Left lung (tissue), 4 donors: ENCODE measurements at regions not wholly inside any gene's neighbourhood (a gene's known extent, or its start where the extent isn't known, plus 50 kb on each side); places are given as distances from the start of the nearest gene placed in this dataset.
A peak's percentile ranks its signal among the peaks of the same experiment; 100 is the strongest.

Source experiments
- ATAC-seq: fragments of 200-7000 bp; cut with Tn5 transposase; one replicate; pipeline ENCODE4 v1.9.1; 2020; ENCODE audit warnings: moderate library complexity
- DNase-seq, 4 donors: peaks; one replicate each; pipeline ENCODE4 v3.0.0-alpha.2; 2013 to 2020
- H3K27ac ChIP-seq, 2 donors: fragments of 200-600 bp; sonication (generic) in 1 of 2; one replicate each; pipeline versions ENCODE4 v1.5.0 to v1.8.0; 2020 to 2021
- H3K27me3 ChIP-seq, 2 donors: fragments of 200-600 bp; sonication (generic) in 1 of 2; one replicate each; pipeline versions ENCODE4 v1.5.0 to v1.8.0; 2020 to 2021
- H3K36me3 ChIP-seq, 2 donors: fragments of 200-600 bp; sonication (generic) in 1 of 2; one replicate each; pipeline versions ENCODE4 v1.5.0 to v1.8.0; 2020 to 2021
- H3K4me1 ChIP-seq, 2 donors: fragments of 200-600 bp; one replicate each; pipeline ENCODE4 v1.8.0; 2021
- H3K4me3 ChIP-seq, 2 donors: fragments of 200-600 bp; sonication (generic) in 1 of 2; one replicate each; pipeline versions ENCODE4 v1.5.0 to v1.8.0; 2020 to 2021; ENCODE audit warnings: mild to moderate bottlenecking in 1 of 2
- H3K9me3 ChIP-seq, 2 donors: fragments of 200-600 bp; sonication (generic) in 1 of 2; one replicate each; pipeline versions ENCODE4 v1.5.0 to v1.8.0; 2020 to 2021
- intact Hi-C, 2 donors: fragments of 100-400 bp; cut with DNase I; formaldehyde crosslinking; loops; one replicate each; pipeline versions ENCODE4 v1.11.2 to v1.14.2; 2022
- TF ChIP-seq, protein P1 (sequence below), 2 donors: fragments of 200-600 bp; sonication (generic) in 1 of 2; IDR thresholded peaks; one replicate each; pipeline versions ENCODE4 v1.5.0 to v1.8.0; 2021; ENCODE audit warnings: antibody characterized with exemption in 2 of 2
- donor health status: DM: no; HTN: yes; CAD: no.
- donor health status: DM: no; HTN: no; CAD: no.

DNA sequence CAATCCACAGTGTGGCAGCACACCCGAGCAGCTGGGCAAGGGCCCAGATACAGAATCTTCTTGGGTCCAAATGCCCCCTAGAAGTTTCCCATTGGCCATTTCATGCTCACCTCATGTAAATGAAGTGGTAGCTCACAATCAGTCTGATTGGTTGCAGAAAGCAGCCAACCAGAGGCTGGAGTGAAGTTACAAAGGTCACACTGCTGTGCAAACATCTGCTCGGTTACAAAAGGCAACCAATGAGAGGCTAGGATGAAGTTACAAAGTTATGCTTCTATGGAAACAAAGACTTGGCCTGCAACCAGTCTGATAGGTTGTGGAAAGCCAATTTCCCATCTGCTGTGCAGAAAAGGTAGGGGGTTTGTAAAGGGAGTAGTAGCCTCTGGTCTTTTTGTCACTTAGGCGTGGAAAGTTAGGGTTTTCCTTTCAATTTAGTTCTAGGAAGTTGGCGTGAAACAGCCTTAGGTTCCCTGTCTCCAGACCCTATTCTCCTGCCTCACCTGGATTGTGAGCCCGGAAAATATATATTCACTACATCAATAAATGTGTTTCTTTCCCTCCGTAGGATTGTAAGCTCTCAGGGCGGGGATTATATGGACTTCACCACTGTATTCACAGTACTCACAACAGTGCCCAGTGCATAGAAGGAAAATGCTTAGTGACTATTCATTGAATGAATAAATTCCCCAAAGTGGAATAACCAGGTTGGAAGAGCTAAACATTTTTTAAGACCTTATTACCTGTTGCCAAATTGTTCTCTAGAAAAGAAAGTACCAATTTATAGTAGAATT lies 91.9 kb downstream of the URB2 start:
- no peak overlapping the region for H3K4me3 ChIP-seq
- H3K4me1 ChIP-seq = no peaks in the 10 kb centered on the region
- H3K27ac ChIP-seq = no peak overlapping the region
- DNase-seq (no peak), ATAC-seq (no peak)
- H3K27me3 ChIP-seq = no peaks in the 10 kb centered on the region
- H3K9me3 ChIP-seq = peaks cover 0 to 17% of the 10 kb centered on the region in 2 donors
- TF ChIP-seq, protein P1, sequence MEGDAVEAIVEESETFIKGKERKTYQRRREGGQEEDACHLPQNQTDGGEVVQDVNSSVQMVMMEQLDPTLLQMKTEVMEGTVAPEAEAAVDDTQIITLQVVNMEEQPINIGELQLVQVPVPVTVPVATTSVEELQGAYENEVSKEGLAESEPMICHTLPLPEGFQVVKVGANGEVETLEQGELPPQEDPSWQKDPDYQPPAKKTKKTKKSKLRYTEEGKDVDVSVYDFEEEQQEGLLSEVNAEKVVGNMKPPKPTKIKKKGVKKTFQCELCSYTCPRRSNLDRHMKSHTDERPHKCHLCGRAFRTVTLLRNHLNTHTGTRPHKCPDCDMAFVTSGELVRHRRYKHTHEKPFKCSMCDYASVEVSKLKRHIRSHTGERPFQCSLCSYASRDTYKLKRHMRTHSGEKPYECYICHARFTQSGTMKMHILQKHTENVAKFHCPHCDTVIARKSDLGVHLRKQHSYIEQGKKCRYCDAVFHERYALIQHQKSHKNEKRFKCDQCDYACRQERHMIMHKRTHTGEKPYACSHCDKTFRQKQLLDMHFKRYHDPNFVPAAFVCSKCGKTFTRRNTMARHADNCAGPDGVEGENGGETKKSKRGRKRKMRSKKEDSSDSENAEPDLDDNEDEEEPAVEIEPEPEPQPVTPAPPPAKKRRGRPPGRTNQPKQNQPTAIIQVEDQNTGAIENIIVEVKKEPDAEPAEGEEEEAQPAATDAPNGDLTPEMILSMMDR (IDR thresholded peaks at IDR 0.05) = no peak
- H3K36me3 ChIP-seq = no peaks in the 10 kb centered on the region
- intact Hi-C loops = no loop called here

DNA sequence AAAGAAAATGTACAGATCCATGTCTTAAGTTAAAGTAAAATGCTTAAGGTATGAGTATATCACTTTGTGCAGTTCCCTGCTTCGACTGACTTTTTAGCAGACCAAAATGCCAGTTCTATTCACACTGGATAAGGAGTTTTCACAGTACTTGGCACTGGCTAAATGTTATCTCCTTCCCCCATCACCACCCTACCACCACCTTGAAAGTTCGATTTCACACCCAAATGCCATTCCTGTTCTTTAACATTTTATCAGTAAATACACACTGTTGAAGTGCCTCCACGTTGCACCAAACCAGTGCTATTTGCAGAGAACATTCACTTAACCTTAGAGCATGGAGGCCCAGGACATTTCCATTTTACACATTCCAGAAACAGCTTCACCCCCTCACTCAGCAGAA lies 100.0 kb downstream of the URB2 start:
- TF ChIP-seq, protein P1 (IDR thresholded peaks at IDR 0.05) = no peak
- Histone ChIP-seq H3K4me1 (no peaks in the 10 kb centered on the region), H3K9me3 (peaks cover 0 to 9% of the 10 kb centered on the region in 2 donors), H3K36me3 (no peaks in the 10 kb centered on the region), H3K4me3 (no peak overlapping the region), H3K27me3 (no peaks in the 10 kb centered on the region), H3K27ac (no peak overlapping the region)
- peak; percentile 19 for ATAC-seq
- intact Hi-C loops = no loop called here
- DNase-seq = no peak

DNA sequence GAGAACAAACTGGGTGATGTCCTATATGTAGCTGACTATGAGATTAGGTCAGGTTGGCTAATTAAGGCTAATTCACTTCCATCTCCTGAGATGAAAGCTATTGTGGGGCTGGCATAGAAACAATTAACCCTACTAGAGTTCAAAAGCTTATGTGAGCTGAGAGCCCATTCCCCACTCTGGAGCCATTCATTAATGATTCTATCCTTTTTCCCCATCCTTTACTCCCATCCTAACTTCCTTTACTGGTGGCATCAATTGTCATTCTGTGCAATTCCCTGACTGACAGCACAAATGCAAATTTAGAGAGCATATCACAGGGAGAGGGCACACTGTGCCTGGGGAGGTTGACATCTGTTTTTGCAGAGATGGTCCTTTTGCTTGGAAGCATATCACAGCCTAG lies 103.9 kb downstream of the URB2 start:
- Histone ChIP-seq H3K36me3 (no peaks in the 10 kb centered on the region), H3K4me1 (no peaks in the 10 kb centered on the region), H3K27me3 (no peaks in the 10 kb centered on the region), H3K9me3 (no peaks in the 10 kb centered on the region), H3K4me3 (no peak overlapping the region), H3K27ac (no peak overlapping the region)
- intact Hi-C loops = no loop called here
- DNase-seq (no peak), ATAC-seq (no peak)
- TF ChIP-seq, protein P1 (IDR thresholded peaks at IDR 0.05) = no peak

DNA sequence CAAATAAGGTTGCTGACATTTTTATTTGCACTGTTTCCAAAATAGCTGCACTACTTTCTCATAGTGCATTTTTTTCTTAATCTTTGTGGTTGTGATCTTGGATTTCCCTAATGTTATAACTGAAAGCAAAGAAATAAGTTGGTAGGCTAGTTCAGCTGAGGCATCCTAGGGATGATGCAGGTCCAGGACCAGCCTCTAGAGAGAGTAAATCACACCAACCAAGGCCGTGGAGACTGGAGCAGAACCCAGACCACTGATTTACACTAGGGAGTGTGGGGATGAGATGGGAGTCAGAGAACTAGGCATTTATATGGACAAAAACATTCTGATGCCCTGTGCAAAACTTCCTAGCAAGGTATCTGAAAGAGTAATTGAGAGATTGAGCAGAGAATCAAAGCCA lies 104.5 kb downstream of the URB2 start:
- H3K27ac ChIP-seq = no peak overlapping the region
- ATAC-seq = no peak
- TF ChIP-seq, protein P1 (IDR thresholded peaks at IDR 0.05) = no peak

DNA sequence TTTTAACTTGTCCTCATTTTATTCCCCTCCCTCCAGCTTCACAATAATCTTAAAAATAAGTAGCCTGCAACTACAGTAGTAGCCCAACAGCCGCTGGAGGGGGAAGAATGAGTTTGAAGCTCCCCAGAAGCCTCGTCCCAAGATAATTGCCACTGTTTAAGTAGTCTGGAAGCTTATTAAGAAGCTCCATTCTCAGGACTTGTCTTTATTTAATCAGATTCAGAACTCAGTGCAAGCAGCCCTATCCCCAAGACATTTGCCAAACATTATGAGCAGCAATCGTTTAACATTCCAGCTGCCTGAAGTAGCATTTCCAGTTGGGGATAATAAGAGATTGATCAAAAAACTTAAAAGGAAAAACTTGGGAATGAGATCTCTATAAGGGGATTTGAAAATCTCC lies 106.0 kb downstream of the URB2 start:
- no peaks in the 10 kb centered on the region for H3K4me1 ChIP-seq
- no peaks in the 10 kb centered on the region for H3K36me3 ChIP-seq
- no peak overlapping the region for H3K27ac ChIP-seq
- TF ChIP-seq, protein P1 (IDR thresholded peaks at IDR 0.05) = no peak
- peaks cover 0 to 13% of the 10 kb centered on the region in 2 donors for H3K9me3 ChIP-seq
- intact Hi-C loops = no loop called here
- H3K4me3 ChIP-seq = no peak overlapping the region
- ATAC-seq (no peak), DNase-seq (no peak)
- H3K27me3 ChIP-seq = no peaks in the 10 kb centered on the region

More for the DNA sequence above, 104.5 kb downstream of the URB2 start:
- intact Hi-C loops = no loop called here
- H3K27me3 ChIP-seq = no peaks in the 10 kb centered on the region
- no peak for DNase-seq
- no peak overlapping the region for H3K4me3 ChIP-seq
- H3K9me3 ChIP-seq = no peaks in the 10 kb centered on the region
- no peaks in the 10 kb centered on the region for H3K36me3 ChIP-seq
- no peaks in the 10 kb centered on the region for H3K4me1 ChIP-seq
